ENCODE measurements at regions not wholly inside any gene's neighbourhood (a gene's known extent, or its start where the extent isn't known, plus 50 kb on each side); places are given as distances from the start of the nearest gene placed in this dataset.

- DNase-seq (ENCODE audit: low spot score in 2 of 2) = no peak
- intact Hi-C loops (cut with DNase I; ENCODE audit: low total_unique reads) = no loop called here
- TF ChIP-seq CTCF (IDR thresholded peaks at IDR 0.05) = no peak
- H3K4me3 ChIP-seq (ENCODE audit: low read depth, poor library complexity, severe bottlenecking) = no peak overlapping the region
- 9 to 27% methylated on average over 1 of the region's 1 CpG for WGBS, 2 donors
Measured at GRCh38 chr3:86245360-86245759, 745.6 kb downstream of the VGLL3 start.

GRCh38 chr3:86244905-86245304 lies 746.0 kb downstream of the VGLL3 start:
- H3K4me3 ChIP-seq (ENCODE audit: low read depth, poor library complexity, severe bottlenecking) = no peak overlapping the region
- intact Hi-C loops (cut with DNase I; ENCODE audit: low total_unique reads) = no loop called here
- 34 to 40% methylated on average over 3 of the region's 3 CpGs for WGBS, 2 donors
- TF ChIP-seq CTCF (IDR thresholded peaks at IDR 0.05) = no peak
- TF ChIP-seq POLR2A (IDR thresholded peaks at IDR 0.05) = no peak
- DNase-seq (ENCODE audit: low spot score in 2 of 2) = no peak

- no peak overlapping the region for H3K4me3 ChIP-seq (ENCODE audit: low read depth, poor library complexity, severe bottlenecking)
- DNase-seq (ENCODE audit: low spot score in 2 of 2) = no peak
- 52 to 59% methylated on average over 2 of the region's 2 CpGs for WGBS, 2 donors
- TF ChIP-seq CTCF (IDR thresholded peaks at IDR 0.05) (no peak), POLR2A (IDR thresholded peaks at IDR 0.05) (no peak)
- intact Hi-C loops (cut with DNase I; ENCODE audit: low total_unique reads) = no loop called here
Measured at GRCh38 chr3:86239946-86240345, 751.0 kb downstream of the VGLL3 start.

GRCh38 chr3:86234506-86235254 lies 756.3 kb downstream of the VGLL3 start:
- 53 to 54% methylated on average over 5 of the region's 5 CpGs for WGBS, 2 donors
- intact Hi-C loops (cut with DNase I; ENCODE audit: low total_unique reads) = no loop called here
- DNase-seq (ENCODE audit: low spot score in 2 of 2) = no peak
- H3K4me3 ChIP-seq (ENCODE audit: low read depth, poor library complexity, severe bottlenecking) = no peak overlapping the region
- TF ChIP-seq CTCF (IDR thresholded peaks at IDR 0.05) (no peak), POLR2A (IDR thresholded peaks at IDR 0.05) (no peak)

GRCh38 chr3:86230762-86231161 lies 760.2 kb downstream of the VGLL3 start:
- TF ChIP-seq CTCF (IDR thresholded peaks at IDR 0.05) = no peak
- TF ChIP-seq POLR2A (IDR thresholded peaks at IDR 0.05) = no peak
- no peak for DNase-seq (ENCODE audit: low spot score in 2 of 2)
- H3K4me3 ChIP-seq (ENCODE audit: low read depth, poor library complexity, severe bottlenecking) = no peak overlapping the region
- intact Hi-C loops (cut with DNase I; ENCODE audit: low total_unique reads) = no loop called here
- 65 to 73% methylated on average over 1 of the region's 1 CpG for WGBS, 2 donors

GRCh38 chr3:86229775-86230094 lies 761.2 kb downstream of the VGLL3 start:
- 70% methylated on average over 2 of the region's 2 CpGs for WGBS, 2 donors
- intact Hi-C loops (cut with DNase I; ENCODE audit: low total_unique reads) = no loop called here
- TF ChIP-seq CTCF (IDR thresholded peaks at IDR 0.05) = no peak
- no peak for TF ChIP-seq POLR2A (IDR thresholded peaks at IDR 0.05)
- DNase-seq (ENCODE audit: low spot score in 2 of 2) = no peak
- H3K4me3 ChIP-seq (ENCODE audit: low read depth, poor library complexity, severe bottlenecking) = no peak overlapping the region

Data from lower leg skin (tissue), 4 donors.